ENCODE measurements at regions not wholly inside any gene's neighbourhood (a gene's known extent, or its start where the extent isn't known, plus 50 kb on each side); places are given as distances from the start of the nearest gene placed in this dataset.

DNA sequence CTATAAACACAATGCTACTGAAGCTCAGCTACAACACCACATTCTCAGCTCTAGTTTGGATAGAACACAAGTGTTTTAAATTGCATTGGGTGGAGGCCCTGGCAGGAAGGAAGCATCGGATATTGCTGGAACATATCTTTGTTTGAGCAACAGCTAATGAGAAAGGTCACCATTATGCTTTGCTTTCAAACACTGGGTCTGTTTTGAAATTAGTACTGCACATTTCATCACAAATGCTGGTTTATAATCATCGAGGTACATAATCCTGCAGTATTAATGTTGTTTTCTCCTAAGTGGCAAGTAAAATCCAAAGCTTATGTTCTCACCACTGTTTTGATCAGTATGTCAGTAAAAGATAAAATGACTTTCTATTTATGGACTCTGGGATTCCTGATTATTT, 61.5 kb upstream of the ARHGAP29 start (continued):
- TF ChIP-seq ATF7 (IDR thresholded peaks at IDR 0.05): no peak
- no peak for TF ChIP-seq ATF7 (CRISPR knock-in tag; IDR thresholded peaks at IDR 0.05)
- no peak for TF ChIP-seq HIVEP1 (CRISPR knock-in tag; IDR thresholded peaks at IDR 0.05)
- no peak for TF ChIP-seq SNRNP70 (IDR thresholded peaks at IDR 0.05; ENCODE audit: low read depth, low read length)
- no peak for TF ChIP-seq NR2C2 (CRISPR knock-in tag; IDR thresholded peaks at IDR 0.05; ENCODE audit: borderline replicate concordance)
- no peak for TF ChIP-seq IRX3 (CRISPR knock-in tag; IDR thresholded peaks at IDR 0.05; ENCODE audit: borderline replicate concordance, low read depth)
- no peak for TF ChIP-seq ZNF333 (CRISPR knock-in tag; IDR thresholded peaks at IDR 0.05; ENCODE audit: borderline replicate concordance)
- TF ChIP-seq HOXA3 (CRISPR knock-in tag; IDR thresholded peaks at IDR 0.05): no peak
- TF ChIP-seq ZFP37 (CRISPR knock-in tag; IDR thresholded peaks at IDR 0.05; ENCODE audit: borderline replicate concordance): no peak
- TF ChIP-seq GMEB1 (CRISPR knock-in tag; IDR thresholded peaks at IDR 0.05; ENCODE audit: borderline replicate concordance): no peak
- TF ChIP-seq PAXIP1 (CRISPR knock-in tag; conservative IDR thresholded peaks at IDR 0.05): no peak; the same call in 1 of the 2 replicates
- TF ChIP-seq, protein P1, sequence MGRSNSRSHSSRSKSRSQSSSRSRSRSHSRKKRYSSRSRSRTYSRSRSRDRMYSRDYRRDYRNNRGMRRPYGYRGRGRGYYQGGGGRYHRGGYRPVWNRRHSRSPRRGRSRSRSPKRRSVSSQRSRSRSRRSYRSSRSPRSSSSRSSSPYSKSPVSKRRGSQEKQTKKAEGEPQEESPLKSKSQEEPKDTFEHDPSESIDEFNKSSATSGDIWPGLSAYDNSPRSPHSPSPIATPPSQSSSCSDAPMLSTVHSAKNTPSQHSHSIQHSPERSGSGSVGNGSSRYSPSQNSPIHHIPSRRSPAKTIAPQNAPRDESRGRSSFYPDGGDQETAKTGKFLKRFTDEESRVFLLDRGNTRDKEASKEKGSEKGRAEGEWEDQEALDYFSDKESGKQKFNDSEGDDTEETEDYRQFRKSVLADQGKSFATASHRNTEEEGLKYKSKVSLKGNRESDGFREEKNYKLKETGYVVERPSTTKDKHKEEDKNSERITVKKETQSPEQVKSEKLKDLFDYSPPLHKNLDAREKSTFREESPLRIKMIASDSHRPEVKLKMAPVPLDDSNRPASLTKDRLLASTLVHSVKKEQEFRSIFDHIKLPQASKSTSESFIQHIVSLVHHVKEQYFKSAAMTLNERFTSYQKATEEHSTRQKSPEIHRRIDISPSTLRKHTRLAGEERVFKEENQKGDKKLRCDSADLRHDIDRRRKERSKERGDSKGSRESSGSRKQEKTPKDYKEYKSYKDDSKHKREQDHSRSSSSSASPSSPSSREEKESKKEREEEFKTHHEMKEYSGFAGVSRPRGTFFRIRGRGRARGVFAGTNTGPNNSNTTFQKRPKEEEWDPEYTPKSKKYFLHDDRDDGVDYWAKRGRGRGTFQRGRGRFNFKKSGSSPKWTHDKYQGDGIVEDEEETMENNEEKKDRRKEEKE (IDR thresholded peaks at IDR 0.05): no peak
- no peak for TF ChIP-seq ZNF318 (CRISPR knock-in tag; IDR thresholded peaks at IDR 0.05)
- 0 out of 4 replicates have a peak, but pooled peaks of 1 of the 2 experiments have one; percentile 22 for TF ChIP-seq KLF16 (CRISPR knock-in tag; IDR thresholded peaks at IDR 0.05)

Data from HepG2 (cell line).